Adrenal gland (tissue), 5 donors: ENCODE measurements at regions not wholly inside any gene's neighbourhood (a gene's known extent, or its start where the extent isn't known, plus 50 kb on each side); places are given as distances from the start of the nearest gene placed in this dataset.

ENCODE experiments used
- CTCF ChIP-seq, 6 experiments: fragments of 450-650 bp in 4 of 6; fragments of 200-600 bp in 2 of 6; sonication (generic) in 1 of 6; IDR thresholded peaks; 1 replicate in 5 of 6; 2 replicates in 1 of 6; pipeline versions ENCODE4 v1.5.1 to v1.8.0; 2016 to 2021; ENCODE audit warnings: antibody characterized with exemption in 6 of 6, mild to moderate bottlenecking in 2 of 6, moderate library complexity in 1 of 6
- POLR2A ChIP-seq, 2 donors: fragments of 450-650 bp; IDR thresholded peaks; one replicate each; pipeline ENCODE4 v1.6.1; 2017; ENCODE audit warnings: antibody characterized with exemption in 2 of 2, mild to moderate bottlenecking in 2 of 2, moderate library complexity in 1 of 2
- donor health status: DM: no; HTN: no; CAD: no.

GRCh38 chr6:138582573-138582972 lies 83.3 kb upstream of the NHSL1 start:
- no peak for TF ChIP-seq CTCF (IDR thresholded peaks at IDR 0.05)
- TF ChIP-seq POLR2A (IDR thresholded peaks at IDR 0.05) = no peak
